ENCODE measurements at regions not wholly inside any gene's neighbourhood (a gene's known extent, or its start where the extent isn't known, plus 50 kb on each side); places are given as distances from the start of the nearest gene placed in this dataset.

- TF ChIP-seq, protein P1, sequence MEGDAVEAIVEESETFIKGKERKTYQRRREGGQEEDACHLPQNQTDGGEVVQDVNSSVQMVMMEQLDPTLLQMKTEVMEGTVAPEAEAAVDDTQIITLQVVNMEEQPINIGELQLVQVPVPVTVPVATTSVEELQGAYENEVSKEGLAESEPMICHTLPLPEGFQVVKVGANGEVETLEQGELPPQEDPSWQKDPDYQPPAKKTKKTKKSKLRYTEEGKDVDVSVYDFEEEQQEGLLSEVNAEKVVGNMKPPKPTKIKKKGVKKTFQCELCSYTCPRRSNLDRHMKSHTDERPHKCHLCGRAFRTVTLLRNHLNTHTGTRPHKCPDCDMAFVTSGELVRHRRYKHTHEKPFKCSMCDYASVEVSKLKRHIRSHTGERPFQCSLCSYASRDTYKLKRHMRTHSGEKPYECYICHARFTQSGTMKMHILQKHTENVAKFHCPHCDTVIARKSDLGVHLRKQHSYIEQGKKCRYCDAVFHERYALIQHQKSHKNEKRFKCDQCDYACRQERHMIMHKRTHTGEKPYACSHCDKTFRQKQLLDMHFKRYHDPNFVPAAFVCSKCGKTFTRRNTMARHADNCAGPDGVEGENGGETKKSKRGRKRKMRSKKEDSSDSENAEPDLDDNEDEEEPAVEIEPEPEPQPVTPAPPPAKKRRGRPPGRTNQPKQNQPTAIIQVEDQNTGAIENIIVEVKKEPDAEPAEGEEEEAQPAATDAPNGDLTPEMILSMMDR (conservative IDR thresholded peaks at IDR 0.05; ENCODE audit: low read length), result no peak
- no peak for TF ChIP-seq EZH2phosphoT487 (IDR thresholded peaks at IDR 0.05; ENCODE audit: borderline replicate concordance, low read depth, low read length)
Observed at GRCh38 chr16:55406651-55407050, 72.3 kb upstream of the MMP2 start.
